Duodenal mucosa (tissue), 2 donors: ENCODE measurements at regions not wholly inside any gene's neighbourhood (a gene's known extent, or its start where the extent isn't known, plus 50 kb on each side); places are given as distances from the start of the nearest gene placed in this dataset.

ENCODE experiments used
- H3K27ac ChIP-seq: one replicate; pipeline ENCODE4 v1.7.0; 2013; ENCODE audit warnings: low read depth, low read length
- H3K27me3 ChIP-seq, 2 donors: one replicate each; pipeline ENCODE4 v1.7.0; 2013; ENCODE audit warnings: low read length in 2 of 2, control low read depth in 1 of 2; ENCODE audit not compliant: insufficient read depth in 2 of 2, control insufficient read depth in 1 of 2
- H3K36me3 ChIP-seq, 2 donors: one replicate each; pipeline ENCODE4 v1.7.0; 2013; ENCODE audit warnings: low read length in 2 of 2, control low read depth in 1 of 2; ENCODE audit not compliant: insufficient read depth in 2 of 2, control insufficient read depth in 1 of 2
- H3K4me1 ChIP-seq, 2 donors: one replicate each; pipeline ENCODE4 v1.7.0; 2013; ENCODE audit warnings: low read length in 2 of 2, control low read depth in 1 of 2; ENCODE audit not compliant: insufficient read depth in 2 of 2, control insufficient read depth in 1 of 2
- H3K4me3 ChIP-seq, 2 donors: one replicate each; pipeline ENCODE4 v1.7.0; 2013; ENCODE audit warnings: low read length in 2 of 2, low read depth in 1 of 2
- H3K9ac ChIP-seq, 2 donors: one replicate each; pipeline ENCODE4 v1.7.0; 2013; ENCODE audit warnings: low read length in 2 of 2, low read depth in 1 of 2
- H3K9me3 ChIP-seq, 2 donors: one replicate each; pipeline ENCODE4 v1.7.0; 2013; ENCODE audit warnings: low read length in 2 of 2, control low read depth in 1 of 2; ENCODE audit not compliant: control insufficient read depth in 1 of 2

DNA sequence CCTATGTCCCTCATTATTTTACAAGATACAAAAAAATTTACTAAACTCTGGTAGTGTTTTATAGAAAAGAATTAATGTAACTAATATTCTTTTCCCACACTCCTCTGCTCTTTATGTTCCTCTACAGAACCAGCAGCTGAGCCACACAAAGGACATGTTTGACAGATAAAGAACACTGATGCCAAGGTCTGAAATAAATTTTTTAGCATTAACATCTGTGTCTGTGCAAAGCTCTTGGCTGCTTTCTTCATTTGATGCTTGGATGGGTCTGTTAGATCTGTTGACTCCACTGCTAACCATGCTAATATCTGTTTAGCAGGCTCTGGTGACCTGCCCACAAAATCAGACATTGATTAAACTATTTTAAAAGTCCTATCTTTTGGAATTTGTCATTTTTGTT is 2363.8 kb downstream of the PCDH9 start:
- Histone ChIP-seq H3K4me3 (no peak overlapping the region), H3K27me3 (no peaks in the 10 kb centered on the region), H3K9me3 (peaks cover 8 to 21% of the 10 kb centered on the region in 2 donors), H3K36me3 (no peaks in the 10 kb centered on the region), H3K27ac (no peak overlapping the region), H3K4me1 (no peaks in the 10 kb centered on the region), H3K9ac (no peak overlapping the region)

DNA sequence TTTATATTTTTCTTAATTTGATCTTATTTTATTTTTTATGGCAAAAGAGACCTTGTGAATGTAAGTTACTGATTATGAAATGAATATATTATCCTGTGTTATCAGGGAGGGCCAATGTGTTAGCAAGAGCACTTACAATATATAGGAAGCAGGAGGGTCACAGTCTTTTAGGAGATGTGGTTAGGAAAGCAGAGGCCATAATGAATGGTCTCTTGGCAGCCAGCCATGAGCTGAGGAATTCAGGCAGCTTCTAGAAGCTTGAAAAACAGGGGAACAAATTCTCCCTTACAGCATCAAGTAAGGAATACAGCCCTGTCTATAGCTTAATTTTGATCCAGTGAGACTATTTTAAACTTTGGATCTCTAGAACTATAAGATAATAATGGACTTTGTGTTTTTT is 2374.6 kb downstream of the PCDH9 start:
- H3K9me3 ChIP-seq: peaks cover 2 to 14% of the 10 kb centered on the region in 2 donors
- no peaks in the 10 kb centered on the region for H3K4me1 ChIP-seq
- no peaks in the 10 kb centered on the region for H3K36me3 ChIP-seq
- H3K27ac ChIP-seq: no peak overlapping the region
- no peak overlapping the region for H3K4me3 ChIP-seq
- no peak overlapping the region for H3K9ac ChIP-seq
- no peaks in the 10 kb centered on the region for H3K27me3 ChIP-seq

DNA sequence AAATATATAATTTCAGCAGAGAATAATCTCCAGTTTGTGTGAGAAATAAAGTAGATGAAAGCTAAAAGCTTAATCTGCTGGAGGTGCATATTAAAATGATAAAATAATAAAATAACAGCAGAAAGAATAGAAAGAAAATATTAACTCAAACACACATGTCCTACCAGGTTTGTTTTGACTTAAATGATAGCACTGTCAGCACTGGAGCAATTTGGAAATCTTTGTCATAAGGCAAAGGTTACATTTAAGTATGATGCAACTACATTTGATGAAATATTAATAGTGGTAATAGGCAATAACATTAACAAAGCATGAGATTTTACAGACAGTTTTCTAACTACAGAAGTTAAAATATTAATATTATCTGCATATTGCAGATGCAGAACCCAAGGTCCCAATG is 2380.1 kb downstream of the PCDH9 start:
- Histone ChIP-seq H3K4me3 (no peak overlapping the region), H3K9me3 (peaks cover 3 to 25% of the 10 kb centered on the region in 2 donors), H3K36me3 (no peaks in the 10 kb centered on the region), H3K27ac (no peak overlapping the region), H3K4me1 (no peaks in the 10 kb centered on the region), H3K27me3 (no peaks in the 10 kb centered on the region), H3K9ac (no peak overlapping the region)

DNA sequence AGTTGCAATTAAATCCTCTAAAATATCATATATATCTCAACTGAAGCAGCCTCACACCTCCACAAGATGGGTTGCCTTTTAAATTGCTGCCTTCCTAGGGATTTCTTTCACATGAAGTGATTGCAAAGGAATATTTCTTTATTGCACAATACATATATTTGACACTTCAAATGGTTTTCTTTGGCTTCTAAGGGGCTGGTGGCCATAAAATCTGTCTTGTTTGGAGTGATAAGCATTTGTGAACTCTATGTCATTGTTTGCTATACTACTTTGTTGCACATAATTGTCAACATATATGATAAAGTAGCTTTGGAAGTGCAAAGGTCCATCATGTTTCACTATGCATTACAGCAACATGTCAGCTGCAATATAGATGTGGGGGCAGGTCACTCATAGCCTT is 2380.9 kb downstream of the PCDH9 start:
- Histone ChIP-seq H3K27ac (no peak overlapping the region), H3K4me1 (no peaks in the 10 kb centered on the region), H3K27me3 (no peaks in the 10 kb centered on the region), H3K4me3 (no peak overlapping the region), H3K9ac (no peak overlapping the region), H3K36me3 (no peaks in the 10 kb centered on the region), H3K9me3 (peaks cover 3 to 25% of the 10 kb centered on the region in 2 donors)

DNA sequence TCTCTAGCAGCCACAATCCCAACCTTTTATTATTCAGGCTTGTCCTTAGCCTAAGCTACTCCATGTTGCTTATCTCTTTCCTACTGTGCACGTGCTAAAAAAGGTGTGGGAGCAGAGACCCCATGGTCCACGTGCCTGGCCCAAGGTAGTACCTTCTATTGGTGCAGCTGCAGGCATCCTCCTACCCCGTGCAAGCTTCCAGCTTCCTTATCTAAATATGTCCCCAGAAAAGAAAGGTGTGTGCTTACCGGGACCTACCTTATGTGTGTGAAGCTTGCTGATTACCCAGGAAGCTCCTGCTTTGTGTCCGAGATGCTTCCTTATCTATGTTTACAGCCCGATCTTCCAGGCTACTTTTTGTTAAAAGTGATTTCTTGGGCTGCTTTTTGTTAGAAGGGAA is 2382.4 kb downstream of the PCDH9 start:
- Histone ChIP-seq H3K9ac (no peak overlapping the region), H3K9me3 (peaks cover 3 to 25% of the 10 kb centered on the region in 2 donors), H3K27me3 (no peaks in the 10 kb centered on the region), H3K4me1 (no peaks in the 10 kb centered on the region), H3K27ac (no peak overlapping the region), H3K4me3 (no peak overlapping the region), H3K36me3 (no peaks in the 10 kb centered on the region)

DNA sequence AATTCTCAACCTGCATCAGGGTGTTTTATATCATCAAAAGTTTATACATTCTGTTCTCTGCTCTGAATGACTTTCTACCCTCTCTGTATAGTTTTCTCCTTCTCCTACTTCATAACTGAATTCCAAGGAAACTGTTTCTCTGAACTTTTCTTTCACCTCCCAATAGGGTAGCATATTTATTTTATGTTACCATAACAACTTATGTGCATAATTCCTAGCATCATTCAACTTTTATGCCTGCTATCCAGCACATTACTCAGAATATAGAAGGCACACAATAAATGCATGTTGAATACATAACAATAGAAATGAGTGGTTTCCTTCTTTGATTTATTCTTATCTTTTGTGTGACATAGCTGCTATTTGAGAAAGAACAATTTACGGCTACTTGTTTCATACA is 2385.0 kb downstream of the PCDH9 start:
- Histone ChIP-seq H3K36me3 (no peaks in the 10 kb centered on the region), H3K9ac (no peak overlapping the region), H3K4me1 (no peaks in the 10 kb centered on the region), H3K27me3 (no peaks in the 10 kb centered on the region), H3K9me3 (peaks cover 5 to 19% of the 10 kb centered on the region in 2 donors), H3K27ac (no peak overlapping the region), H3K4me3 (no peak overlapping the region)

DNA sequence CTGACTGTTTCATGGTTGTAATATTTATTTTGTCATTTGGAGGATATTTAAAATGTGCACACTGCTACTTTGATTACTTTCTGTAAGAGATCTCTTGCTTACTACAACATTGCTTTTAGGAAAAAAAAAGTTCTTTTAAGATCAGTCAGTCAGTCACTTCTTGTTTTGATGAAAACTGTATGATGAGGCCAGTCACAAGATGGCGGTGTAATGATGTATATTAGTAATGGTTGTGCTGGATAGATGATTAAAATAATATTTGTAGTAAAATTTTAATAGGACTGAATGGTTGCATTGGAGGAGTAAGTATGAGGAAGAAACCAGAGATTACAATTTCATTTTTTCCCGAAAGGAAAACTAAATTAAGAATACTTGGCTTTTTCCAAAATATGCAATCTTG is 2411.1 kb downstream of the PCDH9 start:
- Histone ChIP-seq H3K4me1 (no peaks in the 10 kb centered on the region), H3K9ac (no peak overlapping the region), H3K27me3 (no peaks in the 10 kb centered on the region), H3K9me3 (peaks cover under 1 to 2% of the 10 kb centered on the region in 2 donors), H3K36me3 (no peaks in the 10 kb centered on the region), H3K27ac (no peak overlapping the region), H3K4me3 (no peak overlapping the region)

DNA sequence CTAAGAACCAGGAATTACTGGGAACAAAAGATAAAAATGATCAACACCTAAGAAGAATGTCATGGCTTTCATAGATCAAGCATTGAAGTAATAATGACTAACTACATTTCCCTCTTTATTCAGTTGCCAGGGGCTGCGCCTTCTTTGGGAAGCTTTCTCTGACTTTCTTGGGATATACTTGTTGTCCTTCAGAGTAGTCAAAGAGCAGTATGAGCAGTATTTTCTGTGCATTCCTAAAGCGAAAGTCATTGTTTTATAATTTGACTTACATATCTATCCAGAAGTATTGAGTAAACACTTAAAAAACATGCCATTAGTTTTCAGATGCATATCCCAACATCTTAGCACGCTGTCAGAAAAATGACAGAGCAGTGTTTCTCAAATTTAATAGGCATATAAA is 2412.4 kb downstream of the PCDH9 start:
- peaks cover 0 to 2% of the 10 kb centered on the region in 2 donors for H3K9me3 ChIP-seq
- no peaks in the 10 kb centered on the region for H3K27me3 ChIP-seq
- no peak overlapping the region for H3K4me3 ChIP-seq
- H3K9ac ChIP-seq: no peak overlapping the region
- H3K36me3 ChIP-seq: no peaks in the 10 kb centered on the region
- H3K4me1 ChIP-seq: no peaks in the 10 kb centered on the region
- no peak overlapping the region for H3K27ac ChIP-seq

DNA sequence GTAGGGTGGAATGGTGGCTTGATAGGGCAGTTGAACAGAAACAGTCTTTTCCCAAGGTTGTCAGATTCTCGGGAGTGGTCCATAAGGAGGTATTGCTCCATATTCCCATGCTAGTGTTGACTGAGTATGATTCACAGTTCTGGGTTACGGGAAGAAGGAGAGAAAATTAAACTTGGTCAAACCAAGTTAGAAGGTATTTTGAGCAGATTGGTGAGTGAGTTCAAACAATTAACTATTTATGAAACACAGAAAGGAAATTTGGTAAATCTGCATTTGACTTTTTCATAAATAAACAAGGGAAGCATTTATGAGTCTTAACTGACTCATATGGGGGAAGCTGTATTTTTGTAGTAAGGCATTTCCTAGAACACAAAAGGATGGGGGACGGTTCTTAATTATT is 2419.4 kb downstream of the PCDH9 start:
- Histone ChIP-seq H3K27ac (no peak overlapping the region), H3K9me3 (peaks cover 0 to 9% of the 10 kb centered on the region in 2 donors), H3K27me3 (no peaks in the 10 kb centered on the region), H3K4me1 (no peaks in the 10 kb centered on the region), H3K4me3 (no peak overlapping the region), H3K9ac (no peak overlapping the region), H3K36me3 (no peaks in the 10 kb centered on the region)

DNA sequence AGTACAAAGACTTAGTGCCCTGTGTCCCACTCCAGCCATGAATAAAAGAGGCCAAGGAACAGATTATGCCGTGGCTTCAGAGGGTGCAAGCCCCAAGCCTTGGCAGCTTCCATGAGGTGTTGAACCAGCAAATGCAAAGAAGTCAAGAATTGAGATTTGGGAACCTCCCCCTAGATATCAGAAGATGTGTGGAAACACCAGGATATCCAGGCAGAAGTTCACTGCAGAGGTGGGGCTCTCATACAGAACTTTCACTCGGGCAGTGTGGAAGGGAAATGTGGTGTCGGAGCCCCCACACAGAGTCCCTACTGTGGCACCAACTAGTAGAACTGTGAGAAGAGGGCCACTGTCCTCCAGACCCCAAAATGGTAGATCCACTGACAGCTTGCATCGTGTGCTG is 2421.4 kb downstream of the PCDH9 start:
- H3K4me3 ChIP-seq: no peak overlapping the region
- H3K36me3 ChIP-seq: no peaks in the 10 kb centered on the region
- H3K9ac ChIP-seq: no peak overlapping the region
- H3K4me1 ChIP-seq: no peaks in the 10 kb centered on the region
- peaks cover 0 to 9% of the 10 kb centered on the region in 2 donors for H3K9me3 ChIP-seq
- no peak overlapping the region for H3K27ac ChIP-seq
- no peaks in the 10 kb centered on the region for H3K27me3 ChIP-seq

DNA sequence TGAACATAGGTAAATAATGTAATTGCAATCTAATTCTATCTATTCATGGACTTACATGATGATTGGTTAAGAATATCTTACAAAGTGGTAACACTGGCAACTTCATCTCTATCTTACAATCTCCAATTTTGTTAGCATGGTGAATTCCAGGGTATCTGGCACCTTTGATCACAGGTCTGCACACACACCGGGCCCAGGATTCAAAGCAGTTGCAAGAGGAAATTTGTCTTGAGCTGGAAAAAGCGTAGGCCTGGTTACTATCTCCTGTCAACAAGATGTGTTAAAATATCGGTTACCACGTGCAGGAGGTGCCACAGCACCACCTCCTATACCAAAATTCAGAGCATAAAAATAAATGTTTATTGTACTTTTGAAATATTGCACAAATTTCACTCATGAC is 2428.4 kb downstream of the PCDH9 start:
- Histone ChIP-seq H3K27ac (no peak overlapping the region), H3K27me3 (no peaks in the 10 kb centered on the region), H3K9ac (no peak overlapping the region), H3K9me3 (peaks cover 0 to 2% of the 10 kb centered on the region in 2 donors), H3K4me3 (no peak overlapping the region), H3K36me3 (no peaks in the 10 kb centered on the region), H3K4me1 (no peaks in the 10 kb centered on the region)
